ENCODE measurements at regions not wholly inside any gene's neighbourhood (a gene's known extent, or its start where the extent isn't known, plus 50 kb on each side); places are given as distances from the start of the nearest gene placed in this dataset.
"Not testable (repeated sequence)": the region's sequence is repeated elsewhere in the genome, so short reads cannot be mapped to it uniquely, and the experiment has no call there.

GRCh38 chr14:30020271-30020670 lies 92.6 kb upstream of the PRKD1 start:
- DNase-seq (ENCODE audit: low spot score) = no peak
- Histone ChIP-seq H3K4me3 (no peak overlapping the region), H3K27ac (no peak overlapping the region), H3K27me3 (no peaks in the 10 kb centered on the region), H3K4me1 (no peaks in the 10 kb centered on the region), H3K9me3 (no peaks in the 10 kb centered on the region), H3K36me3 (no peaks in the 10 kb centered on the region)
- TF ChIP-seq, protein P1, sequence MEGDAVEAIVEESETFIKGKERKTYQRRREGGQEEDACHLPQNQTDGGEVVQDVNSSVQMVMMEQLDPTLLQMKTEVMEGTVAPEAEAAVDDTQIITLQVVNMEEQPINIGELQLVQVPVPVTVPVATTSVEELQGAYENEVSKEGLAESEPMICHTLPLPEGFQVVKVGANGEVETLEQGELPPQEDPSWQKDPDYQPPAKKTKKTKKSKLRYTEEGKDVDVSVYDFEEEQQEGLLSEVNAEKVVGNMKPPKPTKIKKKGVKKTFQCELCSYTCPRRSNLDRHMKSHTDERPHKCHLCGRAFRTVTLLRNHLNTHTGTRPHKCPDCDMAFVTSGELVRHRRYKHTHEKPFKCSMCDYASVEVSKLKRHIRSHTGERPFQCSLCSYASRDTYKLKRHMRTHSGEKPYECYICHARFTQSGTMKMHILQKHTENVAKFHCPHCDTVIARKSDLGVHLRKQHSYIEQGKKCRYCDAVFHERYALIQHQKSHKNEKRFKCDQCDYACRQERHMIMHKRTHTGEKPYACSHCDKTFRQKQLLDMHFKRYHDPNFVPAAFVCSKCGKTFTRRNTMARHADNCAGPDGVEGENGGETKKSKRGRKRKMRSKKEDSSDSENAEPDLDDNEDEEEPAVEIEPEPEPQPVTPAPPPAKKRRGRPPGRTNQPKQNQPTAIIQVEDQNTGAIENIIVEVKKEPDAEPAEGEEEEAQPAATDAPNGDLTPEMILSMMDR (IDR thresholded peaks at IDR 0.05) = no peak

DNA sequence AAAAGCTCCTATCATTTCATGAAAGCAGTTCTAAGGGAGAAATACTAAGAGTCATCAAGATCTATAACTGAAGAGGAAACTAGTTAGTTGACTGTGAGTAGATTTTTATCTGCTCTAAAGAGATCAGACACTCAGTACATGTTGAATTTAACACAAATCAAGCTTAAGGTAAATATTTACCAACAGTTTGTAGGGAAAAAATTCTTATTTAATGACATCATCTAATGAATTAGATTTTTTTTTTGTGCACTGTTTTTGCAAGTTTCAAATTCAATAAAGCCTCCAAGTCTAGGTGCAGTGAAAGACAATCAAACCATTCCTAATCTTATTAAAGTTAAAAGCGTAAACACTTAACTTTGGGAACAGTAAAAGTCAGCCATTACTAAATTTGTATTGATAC lies 93.0 kb upstream of the PRKD1 start:
- no peak for DNase-seq (ENCODE audit: low spot score)
- Histone ChIP-seq H3K27me3 (no peaks in the 10 kb centered on the region), H3K4me1 (no peaks in the 10 kb centered on the region), H3K36me3 (no peaks in the 10 kb centered on the region), H3K27ac (no peak overlapping the region), H3K9me3 (no peaks in the 10 kb centered on the region), H3K4me3 (no peak overlapping the region)
- TF ChIP-seq, protein P1 (IDR thresholded peaks at IDR 0.05) = no peak

- not testable (repeated sequence) for H3K4me1 ChIP-seq; H3K4me3 ChIP-seq; DNase-seq (ENCODE audit: low spot score); H3K36me3 ChIP-seq; H3K27me3 ChIP-seq; H3K9me3 ChIP-seq; H3K27ac ChIP-seq
These were observed 95.7 kb upstream of the PRKD1 start for GRCh38 chr14:30023350-30023749.

- TF ChIP-seq, protein P1 (IDR thresholded peaks at IDR 0.05) = no peak
- no peak for DNase-seq (ENCODE audit: low spot score)
- no peak overlapping the region for H3K27ac ChIP-seq
- H3K36me3 ChIP-seq = no peaks in the 10 kb centered on the region
- H3K4me3 ChIP-seq = no peak overlapping the region
- no peaks in the 10 kb centered on the region for H3K27me3 ChIP-seq
- no peaks in the 10 kb centered on the region for H3K4me1 ChIP-seq
- peaks cover 0 to 28% of the 10 kb centered on the region in 2 donors for H3K9me3 ChIP-seq
These were observed 106.5 kb upstream of the PRKD1 start for GRCh38 chr14:30034152-30034551.

DNA sequence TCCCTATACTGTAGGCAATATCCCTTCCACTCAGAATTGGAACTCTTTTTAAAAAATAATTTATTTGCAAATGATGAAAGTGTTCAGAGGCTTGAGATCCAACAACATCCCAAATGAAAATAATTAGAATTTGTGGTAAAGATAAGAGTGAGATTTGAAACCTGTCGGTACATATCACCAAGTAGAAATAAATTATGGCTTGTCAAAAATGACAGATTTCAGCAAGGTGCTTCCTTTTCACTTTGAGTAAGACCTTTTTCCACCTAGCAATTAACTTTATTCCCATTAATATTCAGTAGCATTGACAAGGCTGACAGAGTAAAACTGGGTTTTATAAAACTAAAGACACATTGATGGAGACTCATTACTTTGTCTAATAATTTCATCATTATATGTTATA lies 107.7 kb upstream of the PRKD1 start:
- Histone ChIP-seq H3K9me3 (peaks cover 0 to 17% of the 10 kb centered on the region in 2 donors), H3K27me3 (no peaks in the 10 kb centered on the region), H3K4me3 (no peak overlapping the region), H3K36me3 (no peaks in the 10 kb centered on the region), H3K4me1 (no peaks in the 10 kb centered on the region), H3K27ac (no peak overlapping the region)
- no peak for DNase-seq (ENCODE audit: low spot score)
- TF ChIP-seq, protein P1 (IDR thresholded peaks at IDR 0.05) = no peak

DNA sequence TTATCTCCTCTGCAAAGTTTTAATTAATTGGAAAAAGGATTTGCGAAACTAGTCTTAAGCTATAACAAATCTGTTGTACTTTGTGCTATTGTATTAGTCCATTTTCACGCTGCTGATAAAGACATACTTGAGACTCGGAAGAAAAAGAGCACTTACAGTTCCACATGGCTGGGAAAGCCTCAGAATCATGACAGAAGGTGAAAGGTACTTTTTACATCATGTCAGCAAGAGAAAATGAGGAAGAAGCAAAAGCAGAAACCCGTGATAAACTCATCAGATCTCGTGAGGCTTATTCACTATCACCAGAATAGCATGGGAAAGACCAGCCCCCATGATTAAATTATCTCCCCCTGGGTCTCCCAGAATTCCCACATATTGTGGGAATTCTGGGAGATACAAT lies 118.1 kb upstream of the PRKD1 start:
- no peaks in the 10 kb centered on the region for H3K4me1 ChIP-seq
- TF ChIP-seq, protein P1 (IDR thresholded peaks at IDR 0.05) = no peak

More for the DNA sequence above, 118.1 kb upstream of the PRKD1 start:
- Histone ChIP-seq H3K27ac (no peak overlapping the region), H3K9me3 (no peaks in the 10 kb centered on the region), H3K27me3 (no peaks in the 10 kb centered on the region), H3K36me3 (no peaks in the 10 kb centered on the region), H3K4me3 (no peak overlapping the region)
- no peak for DNase-seq (ENCODE audit: low spot score)

All from right atrium auricular region (tissue), 2 donors.